BLaER1 treated with 17β-estradiol and CSF1 and Interleukin-3, amounts not matched to agents 10 nM and 100 nM (cell line): ENCODE measurements at regions not wholly inside any gene's neighbourhood (a gene's known extent, or its start where the extent isn't known, plus 50 kb on each side); places are given as distances from the start of the nearest gene placed in this dataset.
A peak's percentile ranks its signal among the peaks of the same experiment; 100 is the strongest.
"Not testable (repeated sequence)": the region's sequence is repeated elsewhere in the genome, so short reads cannot be mapped to it uniquely, and the experiment has no call there.

Experiments used
- H3K27ac ChIP-seq, 11 experiments: shearing (Covaris generic); formaldehyde crosslinking; 2 replicates each; pipeline ENCODE4 v1.8.1; 2022
- H3K27me3 ChIP-seq, 11 experiments: shearing (Covaris generic); formaldehyde crosslinking; 2 replicates each; pipeline ENCODE4 v1.8.1; 2022
- H3K36me3 ChIP-seq, 11 experiments: shearing (Covaris generic); formaldehyde crosslinking; 2 replicates each; pipeline ENCODE4 v1.8.1; 2022
- H3K4me1 ChIP-seq, 10 experiments: shearing (Covaris generic); formaldehyde crosslinking; 2 replicates each; pipeline ENCODE4 v1.8.1; 2022
- H3K4me2 ChIP-seq, 11 experiments: shearing (Covaris generic); formaldehyde crosslinking; 2 replicates each; pipeline ENCODE4 v1.8.1; 2022
- H3K4me3 ChIP-seq, 10 experiments: shearing (Covaris generic); formaldehyde crosslinking; 2 replicates each; pipeline ENCODE4 v1.8.1; 2022
- H3K9ac ChIP-seq, 11 experiments: shearing (Covaris generic); formaldehyde crosslinking; 2 replicates each; pipeline ENCODE4 v1.8.1; 2022
- H3K9me3 ChIP-seq, 11 experiments: shearing (Covaris generic); formaldehyde crosslinking; replicated peaks in 1 of 11; 2 replicates each; pipeline ENCODE4 v1.8.1; 2022
- H4K20me1 ChIP-seq, 11 experiments: shearing (Covaris generic); formaldehyde crosslinking; 2 replicates each; pipeline ENCODE4 v1.8.1; 2022
- Cebpa-rat ChIP-seq, 11 experiments: shearing (Covaris generic); IDR thresholded peaks; 2 replicates each; pipeline ENCODE4 v1.8.1; 2022

GRCh38 chr17:33949100-33949499, 306.0 kb upstream of the CCL2 start:
- Histone ChIP-seq H3K27me3 (no peaks in the 10 kb centered on the region), H3K9me3 (no peaks in the 10 kb centered on the region), H3K27ac (no peak overlapping the region), H3K4me1 (peaks cover 7 to 9% (median 8%) of the 10 kb centered on the region in 10 experiments), H3K9ac (no peak overlapping the region), H4K20me1 (no peaks in the 10 kb centered on the region), H3K36me3 (no peaks in the 10 kb centered on the region), H3K4me3 (no peak overlapping the region), H3K4me2 (no peak overlapping the region)
- no peak for TF ChIP-seq Cebpa-rat (IDR thresholded peaks at IDR 0.05)

- H3K9ac ChIP-seq = no peak overlapping the region
- TF ChIP-seq Cebpa-rat (IDR thresholded peaks at IDR 0.05) = no peak
- no peaks in the 10 kb centered on the region for H4K20me1 ChIP-seq
- no peak overlapping the region for H3K4me2 ChIP-seq
- H3K27me3 ChIP-seq = no peaks in the 10 kb centered on the region
- peaks cover 9 to 19% (median 17%) of the 10 kb centered on the region in 10 experiments for H3K4me1 ChIP-seq
- no peak overlapping the region for H3K4me3 ChIP-seq
- no peaks in the 10 kb centered on the region for H3K36me3 ChIP-seq
- H3K27ac ChIP-seq = no peak overlapping the region
- no peaks in the 10 kb centered on the region for H3K9me3 ChIP-seq
Observed at GRCh38 chr17:33950061-33950460, 305.0 kb upstream of the CCL2 start.

- peaks cover 0 to 9% (median 2%) of the 10 kb centered on the region in 11 experiments; a peak in 8 of 22 replicates for H3K9me3 ChIP-seq
- H3K4me2 ChIP-seq = no peak overlapping the region
- no peaks in the 10 kb centered on the region for H4K20me1 ChIP-seq
- H3K4me3 ChIP-seq = no peak overlapping the region
- peaks cover 15 to 28% (median 24%) of the 10 kb centered on the region in 10 experiments for H3K4me1 ChIP-seq
- H3K36me3 ChIP-seq = no peaks in the 10 kb centered on the region
- TF ChIP-seq Cebpa-rat (IDR thresholded peaks at IDR 0.05) = no peak
- H3K27ac ChIP-seq = no peak overlapping the region
- H3K27me3 ChIP-seq = no peaks in the 10 kb centered on the region
- H3K9ac ChIP-seq = no peak overlapping the region
Observed at GRCh38 chr17:33952425-33952824, 302.7 kb upstream of the CCL2 start.

GRCh38 chr17:33954597-33954996, 300.5 kb upstream of the CCL2 start:
- Histone ChIP-seq H3K9me3 (peaks cover 18 to 30% (median 24%) of the 10 kb centered on the region in 11 experiments), H3K4me3 (no peak overlapping the region), H3K4me1 (peaks cover 15 to 28% (median 24%) of the 10 kb centered on the region in 10 experiments), H4K20me1 (no peaks in the 10 kb centered on the region), H3K27me3 (no peaks in the 10 kb centered on the region), H3K36me3 (no peaks in the 10 kb centered on the region), H3K27ac (peak overlapping the region in 2 of 11 experiments; percentile 19 to 40; a peak in 3 of 22 replicates), H3K4me2 (peak overlapping the region; percentile 20 to 66 (median 50); a peak in 19 of 22 replicates), H3K9ac (no peak overlapping the region)
- TF ChIP-seq Cebpa-rat (IDR thresholded peaks at IDR 0.05) = no peak

GRCh38 chr17:33955461-33955860, 299.6 kb upstream of the CCL2 start:
- H4K20me1 ChIP-seq = no peaks in the 10 kb centered on the region
- TF ChIP-seq Cebpa-rat (IDR thresholded peaks at IDR 0.05) = no peak
- peak overlapping the region in 9 of 11 experiments; percentile 20 to 66 (median 53); a peak in 16 of 22 replicates for H3K4me2 ChIP-seq
- no peak overlapping the region for H3K4me3 ChIP-seq
- H3K36me3 ChIP-seq = no peaks in the 10 kb centered on the region
- peaks cover 22 to 35% (median 28%) of the 10 kb centered on the region in 11 experiments for H3K9me3 ChIP-seq
- H3K27me3 ChIP-seq = no peaks in the 10 kb centered on the region
- H3K9ac ChIP-seq = no peak overlapping the region
- H3K4me1 ChIP-seq = peaks cover 15 to 28% (median 24%) of the 10 kb centered on the region in 10 experiments
- peak overlapping the region in 1 of 11 experiments; percentile 19; a peak in 1 of 22 replicates for H3K27ac ChIP-seq

- H3K9me3 ChIP-seq = peaks cover 22 to 35% (median 28%) of the 10 kb centered on the region in 11 experiments
Observed at GRCh38 chr17:33959098-33959497, 296.0 kb upstream of the CCL2 start.

GRCh38 chr17:33962857-33963655, 292.0 kb upstream of the CCL2 start:
- H3K4me3 ChIP-seq = no peak overlapping the region
- peaks cover 57 to 62% (median 58%) of the 10 kb centered on the region in 10 experiments for H3K4me1 ChIP-seq
- peak overlapping the region in 7 of 11 experiments; percentile 26 to 88 (median 49); a peak in 11 of 22 replicates for H3K27ac ChIP-seq
- H4K20me1 ChIP-seq = no peaks in the 10 kb centered on the region
- peak overlapping the region; percentile 40 to 87 (median 71) for H3K4me2 ChIP-seq
- H3K36me3 ChIP-seq = no peaks in the 10 kb centered on the region
- no peaks in the 10 kb centered on the region for H3K27me3 ChIP-seq
- TF ChIP-seq Cebpa-rat (IDR thresholded peaks at IDR 0.05) = no peak
- no peak overlapping the region for H3K9ac ChIP-seq
- H3K9me3 ChIP-seq = peaks cover 16 to 22% (median 20%) of the 10 kb centered on the region in 11 experiments

More at GRCh38 chr17:33959098-33959497, 296.0 kb upstream of the CCL2 start:
- H3K27me3 ChIP-seq, H3K36me3 ChIP-seq, H3K4me3 ChIP-seq, H3K9ac ChIP-seq, H3K4me2 ChIP-seq, H3K27ac ChIP-seq, H4K20me1 ChIP-seq: not testable (repeated sequence)
- peaks cover 25 to 37% (median 36%) of the 10 kb centered on the region in 10 experiments for H3K4me1 ChIP-seq

- H3K4me3 ChIP-seq = no peak overlapping the region
- H3K27me3 ChIP-seq = no peaks in the 10 kb centered on the region
- H3K9me3 ChIP-seq = peaks cover 2 to 8% (median 6%) of the 10 kb centered on the region in 11 experiments
- TF ChIP-seq Cebpa-rat (IDR thresholded peaks at IDR 0.05) = no peak
- H3K9ac ChIP-seq = 0 out of 22 replicates have a peak overlapping the region, but pooled peaks of 1 of the 11 experiments have one; percentile 10
- peak overlapping the region in 8 of 11 experiments; percentile 16 to 88 (median 53); a peak in 14 of 22 replicates for H3K27ac ChIP-seq
- H3K4me1 ChIP-seq = peaks cover 71 to 76% (median 72%) of the 10 kb centered on the region in 10 experiments
- no peaks in the 10 kb centered on the region for H4K20me1 ChIP-seq
- H3K4me2 ChIP-seq = peak overlapping the region; percentile 28 to 93 (median 79)
- no peaks in the 10 kb centered on the region for H3K36me3 ChIP-seq
Observed at GRCh38 chr17:33964344-33964979, 290.6 kb upstream of the CCL2 start.

- Histone ChIP-seq H3K27me3 (no peaks in the 10 kb centered on the region), H3K27ac (peak overlapping the region in 9 of 11 experiments; percentile 16 to 90 (median 78); a peak in 14 of 22 replicates), H3K9me3 (no peaks in the 10 kb centered on the region), H3K4me2 (peak overlapping the region; percentile 58 to 93 (median 79)), H3K4me1 (peaks cover 84 to 91% (median 87%) of the 10 kb centered on the region in 10 experiments), H3K4me3 (no peak overlapping the region), H3K36me3 (no peaks in the 10 kb centered on the region), H3K9ac (peak overlapping the region in 4 of 11 experiments; percentile 9 to 78 (median 43); a peak in 4 of 22 replicates), H4K20me1 (no peaks in the 10 kb centered on the region)
- no peak for TF ChIP-seq Cebpa-rat (IDR thresholded peaks at IDR 0.05)
Observed at GRCh38 chr17:33966410-33967059, 288.6 kb upstream of the CCL2 start.
